H1 (cell line): ENCODE measurements at regions not wholly inside any gene's neighbourhood (a gene's known extent, or its start where the extent isn't known, plus 50 kb on each side); places are given as distances from the start of the nearest gene placed in this dataset.

Experiments
- CTCF ChIA-PET: fragments of 300-600 bp; sonication (Branson Sonifier 250); formaldehyde crosslinking; loops from one replicate; lab custom pipeline; 2021; ENCODE audit not compliant: partially characterized antibody; lab: Charles Lee
- POLR2A ChIA-PET: fragments of 300-600 bp; sonication (Branson Sonifier 250); formaldehyde crosslinking; loops from one replicate; lab custom pipeline; 2021; ENCODE audit warnings: inconsistent platforms; ENCODE audit not compliant: partially characterized antibody; lab: Charles Lee
- DNase-seq, 2 experiments: peaks; one replicate each; pipeline versions ENCODE4 v3.0.0 to v3.0.0-alpha.2; 2010 to 2022; ENCODE audit warnings: low spot score in 2 of 2, low read depth in 1 of 2, mixed read lengths in 1 of 2
- FAIRE-seq: peaks from 2 replicates; lab custom pipeline; 2011; peaks lifted over from hg19 to GRCh38; lab: Jason Lieb, UNC
- H2AFZ ChIP-seq: 2 replicates; pipeline ENCODE4 v1.8.1; 2012; ENCODE audit warnings: low read length, inconsistent platforms
- H2AK5ac ChIP-seq: 2 replicates; pipeline ENCODE4 v1.6.1; 2013; ENCODE audit warnings: low read depth, low read length
- H2BK120ac ChIP-seq: replicated peaks from 2 replicates; pipeline ENCODE3; 2013; ENCODE audit warnings: low read depth, low read length, inconsistent platforms
- H2BK12ac ChIP-seq: 2 replicates; pipeline ENCODE4 v1.6.1; 2013; ENCODE audit warnings: low read depth, low read length
- H2BK15ac ChIP-seq: 2 replicates; pipeline ENCODE4 v1.6.1; 2013; ENCODE audit warnings: low read length
- H2BK20ac ChIP-seq: 2 replicates; pipeline ENCODE4 v1.6.1; 2013; ENCODE audit warnings: low read length
- H2BK5ac ChIP-seq: 2 replicates; pipeline ENCODE4 v1.6.1; 2013; ENCODE audit warnings: low read depth, low read length
- H3K14ac ChIP-seq: 2 replicates; pipeline ENCODE4 v1.6.1; 2013; ENCODE audit warnings: inconsistent platforms; ENCODE audit not compliant: insufficient read length
- H3K18ac ChIP-seq: 2 replicates; pipeline ENCODE4 v1.6.1; 2013; ENCODE audit warnings: low read length; ENCODE audit errors: extremely low read depth
- H3K23ac ChIP-seq: 2 replicates; pipeline ENCODE4 v1.6.1; 2013; ENCODE audit warnings: inconsistent platforms; ENCODE audit not compliant: insufficient read length
- H3K23me2 ChIP-seq: 2 replicates; pipeline ENCODE4 v1.6.1; 2013; ENCODE audit warnings: low read depth, low read length
- H3K27ac ChIP-seq: 2 replicates; pipeline ENCODE4 v1.6.1; 2011; ENCODE audit warnings: low read depth, low read length, inconsistent platforms
- H3K27me3 ChIP-seq, 4 experiments: replicated peaks in 1 of 4; 1 replicate in 1 of 4; 2 replicates in 3 of 4; pipeline versions ENCODE4 v1.6.1 to v1.8.1; 2011 to 2013; ENCODE audit warnings: low read length in 3 of 4, mild to moderate bottlenecking in 3 of 4, inconsistent platforms in 2 of 4, mixed read lengths in 2 of 4, moderate library complexity in 1 of 4; ENCODE audit not compliant: control insufficient read depth in 3 of 4, insufficient read depth in 3 of 4; ENCODE audit errors: extremely low read depth in 1 of 4
- H3K36me3 ChIP-seq, 4 experiments: 2 replicates each; pipeline versions ENCODE4 v1.6.1 to v1.8.1; 2011 to 2013; ENCODE audit warnings: mild to moderate bottlenecking in 4 of 4, low read length in 3 of 4, moderate library complexity in 2 of 4, control low read depth in 1 of 4, inconsistent platforms in 1 of 4; ENCODE audit not compliant: insufficient read depth in 4 of 4, control insufficient read depth in 2 of 4
- H3K4ac ChIP-seq: replicated peaks from 2 replicates; pipeline ENCODE3; 2013; ENCODE audit warnings: low read length, low read depth, mixed read lengths, inconsistent platforms; ENCODE audit not compliant: insufficient read length
- H3K4me1 ChIP-seq, 4 experiments: replicated peaks in 1 of 4; 1 replicate in 1 of 4; 2 replicates in 3 of 4; pipeline versions ENCODE4 v1.6.1 to v1.8.1; 2011 to 2013; ENCODE audit warnings: low read length in 3 of 4, inconsistent platforms in 2 of 4, mixed read lengths in 1 of 4; ENCODE audit not compliant: insufficient read depth in 4 of 4, control insufficient read depth in 3 of 4
- H3K4me2 ChIP-seq, 2 experiments: 2 replicates each; pipeline versions ENCODE4 v1.6.1 to v1.8.1; 2011 to 2013; ENCODE audit warnings: low read depth in 2 of 2, low read length in 2 of 2, control low read depth in 1 of 2, inconsistent platforms in 1 of 2, mild to moderate bottlenecking in 1 of 2; ENCODE audit not compliant: insufficient read depth in 1 of 2
- H3K4me3 ChIP-seq, 4 experiments: fragments of 200-600, 300-600 bp in 1 of 4; sonication (generic), shearing (Covaris generic), sonication (Bioruptor Twin) in 1 of 4; 2 replicates each; pipeline versions ENCODE4 v1.5.1 to v1.8.1; 2011 to 2016; ENCODE audit warnings: low read length in 4 of 4, low read depth in 3 of 4, control low read depth in 2 of 4, inconsistent platforms in 2 of 4, mild to moderate bottlenecking in 2 of 4, mixed read lengths in 1 of 4, moderate library complexity in 1 of 4; ENCODE audit not compliant: insufficient read depth in 2 of 4; ENCODE audit errors: extremely low read depth in 1 of 4
- H3K56ac ChIP-seq: replicated peaks from 2 replicates; pipeline ENCODE3; 2013; ENCODE audit warnings: low read depth, mild to moderate bottlenecking, mixed read lengths, low read length, inconsistent platforms; ENCODE audit not compliant: insufficient read length
- H3K79me1 ChIP-seq: 2 replicates; pipeline ENCODE4 v1.6.1; 2013; ENCODE audit warnings: low read depth, low read length, control low read depth
- H3K79me2 ChIP-seq, 2 experiments: 2 replicates each; pipeline versions ENCODE4 v1.6.1 to v1.8.1; 2012 to 2013; ENCODE audit warnings: low read length in 2 of 2, mild to moderate bottlenecking in 2 of 2, inconsistent platforms in 1 of 2; ENCODE audit not compliant: insufficient read depth in 2 of 2, control insufficient read depth in 1 of 2
- H3K9ac ChIP-seq, 4 experiments: replicated peaks in 1 of 4; 1 replicate in 1 of 4; 2 replicates in 3 of 4; pipeline versions ENCODE4 v1.6.1 to v1.8.1; 2011 to 2013; ENCODE audit warnings: low read depth in 3 of 4, low read length in 3 of 4, control low read depth in 2 of 4, mild to moderate bottlenecking in 2 of 4, moderate library complexity in 2 of 4, inconsistent platforms in 1 of 4; ENCODE audit errors: extremely low read depth in 1 of 4
- H3K9me3 ChIP-seq, 2 experiments: 2 replicates each; pipeline versions ENCODE4 v1.6.1 to v1.8.1; 2012 to 2013; ENCODE audit warnings: mild to moderate bottlenecking in 2 of 2, moderate library complexity in 2 of 2, control low read depth in 1 of 2, inconsistent platforms in 1 of 2, low read depth in 1 of 2, low read length in 1 of 2, mixed read lengths in 1 of 2; ENCODE audit not compliant: insufficient read depth in 2 of 2
- H4K20me1 ChIP-seq, 2 experiments: replicated peaks in 1 of 2; 2 replicates each; pipeline versions ENCODE3 to v1.8.1; 2011 to 2013; ENCODE audit warnings: inconsistent platforms in 2 of 2, low read length in 2 of 2, mild to moderate bottlenecking in 1 of 2; ENCODE audit not compliant: insufficient read depth in 2 of 2, control insufficient read depth in 1 of 2
- H4K5ac ChIP-seq: 2 replicates; pipeline ENCODE4 v1.6.1; 2013; ENCODE audit warnings: low read length, low read depth, mixed read lengths, inconsistent platforms; ENCODE audit not compliant: insufficient read length
- H4K8ac ChIP-seq: 2 replicates; pipeline ENCODE4 v1.8.0; 2013; ENCODE audit warnings: mild to moderate bottlenecking, moderate library complexity, low read length, inconsistent platforms; ENCODE audit not compliant: insufficient read depth; ENCODE audit errors: extremely low read depth
- H4K91ac ChIP-seq: replicated peaks from 2 replicates; pipeline ENCODE3; 2013; ENCODE audit warnings: low read length, mixed read lengths, inconsistent platforms; ENCODE audit not compliant: insufficient read length
- BCL11A ChIP-seq, 2 experiments: IDR thresholded peaks; one replicate each; pipeline ENCODE4 v1.6.1; 2011; ENCODE audit warnings: low read depth in 2 of 2, low read length in 2 of 2, mild to moderate bottlenecking in 2 of 2
- CEBPB ChIP-seq: IDR thresholded peaks from 2 replicates; pipeline ENCODE4 v1.6.1; 2012; ENCODE audit warnings: low read depth, low read length
- CHD1 ChIP-seq: IDR thresholded peaks from 2 replicates; pipeline ENCODE4 v1.6.1; 2012; ENCODE audit warnings: low read depth, low read length, improper control_type of control experiment
- EGR1 ChIP-seq: IDR thresholded peaks from 2 replicates; pipeline ENCODE4 v1.6.1; 2011; ENCODE audit warnings: low read depth, low read length, borderline replicate concordance
- FOSL1 ChIP-seq: IDR thresholded peaks from 2 replicates; pipeline ENCODE4 v1.6.1; 2011; ENCODE audit warnings: mild to moderate bottlenecking, low read depth, low read length, moderate library complexity; ENCODE audit not compliant: insufficient read depth
- HDAC6 ChIP-seq: IDR thresholded peaks from one replicate; pipeline ENCODE4 v1.7.1; 2012; ENCODE audit warnings: low read depth, mild to moderate bottlenecking, inconsistent platforms, low read length, moderate library complexity
- KDM1A ChIP-seq: fragments of 200-600, 300-600 bp; sonication (generic); IDR thresholded peaks from 2 replicates; pipeline ENCODE4 v1.7.1; 2016; ENCODE audit warnings: mild to moderate bottlenecking, low read length, borderline replicate concordance
- MAFK ChIP-seq: IDR thresholded peaks from 2 replicates; pipeline ENCODE4 v1.6.1; 2012; ENCODE audit warnings: low read depth, mild to moderate bottlenecking, improper control_type of control experiment, low read length
- PHF8 ChIP-seq: fragments of 200-600 bp; sonication (generic); conservative IDR thresholded peaks from 2 replicates; pipeline ENCODE4 v1.7.1; 2012; ENCODE audit warnings: low read depth, mild to moderate bottlenecking, inconsistent platforms, low read length, moderate library complexity
- RNF2 ChIP-seq: fragments of 200-900, 300-1000 bp; sonication (generic); IDR thresholded peaks from 2 replicates; pipeline ENCODE4 v1.7.1; 2016; ENCODE audit warnings: borderline replicate concordance, low read depth, mild to moderate bottlenecking, antibody characterized with exemption, low read length; ENCODE audit not compliant: poor library complexity, severe bottlenecking; ENCODE audit errors: missing control alignments
- RXRA ChIP-seq: IDR thresholded peaks from 2 replicates; pipeline ENCODE4 v1.6.1; 2011; ENCODE audit warnings: low read depth, mild to moderate bottlenecking, low read length, moderate library complexity; ENCODE audit not compliant: insufficient read depth
- SP4 ChIP-seq: IDR thresholded peaks from 2 replicates; pipeline ENCODE4 v1.6.1; 2012; ENCODE audit warnings: low read length, inconsistent platforms
- SRF ChIP-seq: IDR thresholded peaks from 2 replicates; pipeline ENCODE4 v1.6.1; 2011; ENCODE audit warnings: mild to moderate bottlenecking, low read depth, low read length, moderate library complexity
- USF2 ChIP-seq: IDR thresholded peaks from 2 replicates; pipeline ENCODE4 v1.6.1; 2011; ENCODE audit warnings: low read length, improper control_type of control experiment
- WGBS, 2 experiments: shearing (Covaris generic) in 1 of 2; methylation state at CpG; one replicate each; pipeline versions ENCODE4 v1.1.6 to v1.1.7; 2013 to 2015; ENCODE audit warnings: low lambda C conversion rate in 2 of 2, mixed read lengths in 2 of 2, inconsistent platforms in 1 of 2, low coverage in 1 of 2, missing lambda C conversion rate in 1 of 2; ENCODE audit not compliant: insufficient replicate concordance in 2 of 2, insufficient coverage in 1 of 2, insufficient read length in 1 of 2; ENCODE audit errors: extremely low coverage in 1 of 2, missing lambda C conversion rate in 1 of 2; 5-methylcytosine and 5-hydroxymethylcytosine counted together

- no peak for DNase-seq
Observed at GRCh38 chr10:42454313-42454712, 184.1 kb downstream of the ZNF33B start.

More at GRCh38 chr10:42454313-42454712, 184.1 kb downstream of the ZNF33B start:
- Histone ChIP-seq H3K79me2 (no peaks in the 10 kb centered on the region), H3K4me1 (no peaks in the 10 kb centered on the region), H3K23ac (no peak overlapping the region), H2AFZ (no peak overlapping the region), H3K79me1 (no peaks in the 10 kb centered on the region), H4K20me1 (no peaks in the 10 kb centered on the region), H2BK120ac (no peak overlapping the region), H3K9ac (no peak overlapping the region), H3K36me3 (no peaks in the 10 kb centered on the region), H3K56ac (no peak overlapping the region), H3K23me2 (no peaks in the 10 kb centered on the region), H4K5ac (no peak overlapping the region), H3K4ac (no peak overlapping the region), H3K18ac (no peak overlapping the region), H4K91ac (no peak overlapping the region), H3K14ac (no peak overlapping the region), H3K27me3 (no peaks in the 10 kb centered on the region), H3K27ac (no peak overlapping the region), H3K9me3 (peaks cover 28 to 66% of the 10 kb centered on the region in 2 experiments), H4K8ac (no peak overlapping the region), H2BK5ac (no peak overlapping the region), H2BK15ac (no peak overlapping the region), H2BK12ac (no peak overlapping the region), H3K4me3 (no peak overlapping the region), H2AK5ac (no peak overlapping the region), H2BK20ac (no peak overlapping the region), H3K4me2 (no peak overlapping the region)
- WGBS, 2 experiments: 82% methylated on average over 5 of the region's 6 CpGs; no CpG with 5 or more reads in 1 of the 2 experiments
- ChIA-PET CTCF (no interaction called here), POLR2A (no interaction called here)
- TF ChIP-seq KDM1A: no peak
- TF ChIP-seq CEBPB: no peak
- TF ChIP-seq BCL11A (IDR thresholded peaks at IDR 0.05; ENCODE audit: low read depth in 2 of 2, low read length in 2 of 2): no peak
- TF ChIP-seq RNF2: no peak
- no peak for TF ChIP-seq MAFK
- TF ChIP-seq EGR1: no peak
- TF ChIP-seq HDAC6: no peak
- TF ChIP-seq FOSL1: no peak
- TF ChIP-seq SRF: no peak
- no peak for TF ChIP-seq RXRA
- no peak for TF ChIP-seq PHF8
- TF ChIP-seq SP4: no peak
- no peak for TF ChIP-seq CHD1
- no peak for TF ChIP-seq USF2
- FAIRE-seq: no peak
